Ovary (tissue), 7 donors: ENCODE measurements at regions not wholly inside any gene's neighbourhood (a gene's known extent, or its start where the extent isn't known, plus 50 kb on each side); places are given as distances from the start of the nearest gene placed in this dataset.

Source experiments
- DNase-seq, 5 donors: peaks; one replicate each; pipeline ENCODE4 v3.0.0-alpha.2; 2019 to 2020
- H3K27ac ChIP-seq, 2 donors: fragments of 200-600 bp; one replicate each; pipeline versions ENCODE4 v1.5.1 to v1.8.0; 2019 to 2022
- H3K27me3 ChIP-seq: fragments of 200-600 bp; one replicate; pipeline ENCODE4 v1.8.0; 2022
- H3K36me3 ChIP-seq: fragments of 200-600 bp; sonication (generic); one replicate; pipeline ENCODE4 v1.5.1; 2019
- H3K4me1 ChIP-seq: one replicate; pipeline ENCODE4 v1.8.1; 2013; ENCODE audit warnings: mild to moderate bottlenecking, moderate library complexity; ENCODE audit not compliant: insufficient read depth
- H3K4me3 ChIP-seq: fragments of 200-600 bp; sonication (generic); one replicate; pipeline ENCODE4 v1.5.1; 2017
- H3K9me3 ChIP-seq, 2 donors: fragments of 200-600 bp in 1 of 2; sonication (generic) in 1 of 2; one replicate each; pipeline versions ENCODE4 v1.5.1 to v1.8.1; 2013 to 2019; ENCODE audit warnings: mild to moderate bottlenecking in 1 of 2, moderate library complexity in 1 of 2
- EP300 ChIP-seq: sonication (generic); formaldehyde crosslinking; IDR thresholded peaks from one replicate; pipeline ENCODE4 v1.6.1; 2017; ENCODE audit warnings: antibody characterized with exemption
- POLR2A ChIP-seq: fragments of 450-650 bp; IDR thresholded peaks from one replicate; pipeline ENCODE4 v1.6.1; 2017; ENCODE audit warnings: antibody characterized with exemption, mild to moderate bottlenecking, moderate library complexity
- WGBS, 3 donors: extraction: QIAGEN DNeasy Blood & Tissue Kit in 1 of 3; methylation state at CpG; one replicate each; pipeline versions ENCODE4 v1.1.5 to v1.1.7; 2013 to 2017; 5-methylcytosine and 5-hydroxymethylcytosine counted together
- intact Hi-C, 4 donors: fragments of 100-400 bp; cut with DNase I; formaldehyde crosslinking; loops; one replicate each; pipeline versions ENCODE4 v1.11.0 to v1.15.1; 2022 to 2023
- TF ChIP-seq, protein P1 (sequence below), 3 donors: fragments of 450-650 bp in 2 of 3; fragments of 200-600 bp in 1 of 3; IDR thresholded peaks; one replicate each; pipeline versions ENCODE4 v1.5.1 to v1.8.0; 2016 to 2022; ENCODE audit warnings: antibody characterized with exemption in 3 of 3, mild to moderate bottlenecking in 1 of 3
- donor health status: DM: no; HTN: no; CAD: no; lungs with moderate emphysema.
- donor health status: DM: no; HTN: no; CAD: no.
- donor health status: Bipolar disorder and iron deficiency.
- donor health status: DM: no; HTN: no; CAD: no.
- donor health status: DM: yes; HTN: yes; CAD: no.

DNA sequence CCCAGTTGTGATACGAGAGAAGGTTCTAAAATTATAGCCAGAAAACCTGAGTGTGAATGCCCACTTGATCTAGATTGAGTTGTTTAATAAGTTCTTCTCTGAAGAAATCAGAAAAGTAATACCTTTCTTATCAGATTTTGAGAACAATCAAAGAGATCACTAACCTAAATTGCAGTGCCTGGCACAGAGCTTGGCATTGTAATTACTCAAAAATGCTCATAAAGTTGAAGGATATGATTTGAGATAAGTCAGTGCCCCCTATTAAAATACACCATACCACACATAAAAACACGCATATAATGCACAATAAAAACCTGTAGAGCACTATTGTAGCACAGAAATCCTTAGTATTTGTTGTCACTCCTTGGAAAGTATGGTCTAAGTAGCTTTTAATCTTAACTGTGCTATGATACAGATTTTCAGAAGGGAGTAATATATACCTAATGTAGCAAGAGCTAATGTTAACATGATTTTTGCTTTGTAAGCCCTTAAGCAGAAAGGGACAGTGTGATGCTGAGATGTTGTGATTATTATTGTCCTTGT, 257.5 kb upstream of the CDH18 start:
- no peak overlapping the region for H3K4me3 ChIP-seq
- WGBS, 3 donors, result 58 to 89% (median 86%) methylated on average over 2 of the region's 2 CpGs

DNA sequence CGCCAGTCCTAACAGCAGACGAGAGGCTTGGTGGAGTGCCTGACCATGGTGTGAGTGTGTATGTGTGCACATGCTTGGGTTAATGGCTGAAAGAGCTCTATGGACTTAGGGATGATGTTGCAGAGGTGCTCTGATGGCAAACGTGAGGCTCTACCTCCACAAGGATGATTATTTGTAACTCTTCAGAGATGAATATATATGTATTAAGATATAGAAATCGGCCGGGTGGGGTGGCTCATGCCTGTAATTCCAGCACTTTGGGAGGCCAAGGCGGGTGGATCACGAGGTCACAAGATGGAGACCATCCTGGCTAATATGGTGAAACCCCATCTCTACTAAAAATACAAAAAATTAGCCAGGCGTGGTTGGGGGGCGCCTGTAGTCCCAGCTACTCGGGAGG, 253.4 kb upstream of the CDH18 start:
- H3K27me3 ChIP-seq, result no peaks in the 10 kb centered on the region
- WGBS, 3 donors, result 92 to 96% (median 96%) methylated on average over 10 of the region's 10 CpGs
- DNase-seq, result no peak
- no peak overlapping the region for H3K27ac ChIP-seq
- H3K36me3 ChIP-seq, result no peaks in the 10 kb centered on the region
- no peaks in the 10 kb centered on the region for H3K4me1 ChIP-seq
- intact Hi-C loops, result no loop called here
- no peaks in the 10 kb centered on the region for H3K9me3 ChIP-seq
- TF ChIP-seq EP300 (no peak), POLR2A (no peak)
- no peak overlapping the region for H3K4me3 ChIP-seq

More for the DNA sequence above, 257.5 kb upstream of the CDH18 start:
- H3K9me3 ChIP-seq, result no peaks in the 10 kb centered on the region
- no peak overlapping the region for H3K27ac ChIP-seq
- intact Hi-C loops, result no loop called here
- no peak for DNase-seq
- no peaks in the 10 kb centered on the region for H3K4me1 ChIP-seq
- TF ChIP-seq, protein P1, sequence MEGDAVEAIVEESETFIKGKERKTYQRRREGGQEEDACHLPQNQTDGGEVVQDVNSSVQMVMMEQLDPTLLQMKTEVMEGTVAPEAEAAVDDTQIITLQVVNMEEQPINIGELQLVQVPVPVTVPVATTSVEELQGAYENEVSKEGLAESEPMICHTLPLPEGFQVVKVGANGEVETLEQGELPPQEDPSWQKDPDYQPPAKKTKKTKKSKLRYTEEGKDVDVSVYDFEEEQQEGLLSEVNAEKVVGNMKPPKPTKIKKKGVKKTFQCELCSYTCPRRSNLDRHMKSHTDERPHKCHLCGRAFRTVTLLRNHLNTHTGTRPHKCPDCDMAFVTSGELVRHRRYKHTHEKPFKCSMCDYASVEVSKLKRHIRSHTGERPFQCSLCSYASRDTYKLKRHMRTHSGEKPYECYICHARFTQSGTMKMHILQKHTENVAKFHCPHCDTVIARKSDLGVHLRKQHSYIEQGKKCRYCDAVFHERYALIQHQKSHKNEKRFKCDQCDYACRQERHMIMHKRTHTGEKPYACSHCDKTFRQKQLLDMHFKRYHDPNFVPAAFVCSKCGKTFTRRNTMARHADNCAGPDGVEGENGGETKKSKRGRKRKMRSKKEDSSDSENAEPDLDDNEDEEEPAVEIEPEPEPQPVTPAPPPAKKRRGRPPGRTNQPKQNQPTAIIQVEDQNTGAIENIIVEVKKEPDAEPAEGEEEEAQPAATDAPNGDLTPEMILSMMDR (IDR thresholded peaks at IDR 0.05), result no peak
- TF ChIP-seq EP300 (no peak), POLR2A (no peak)
- H3K36me3 ChIP-seq, result no peaks in the 10 kb centered on the region
- no peaks in the 10 kb centered on the region for H3K27me3 ChIP-seq

DNA sequence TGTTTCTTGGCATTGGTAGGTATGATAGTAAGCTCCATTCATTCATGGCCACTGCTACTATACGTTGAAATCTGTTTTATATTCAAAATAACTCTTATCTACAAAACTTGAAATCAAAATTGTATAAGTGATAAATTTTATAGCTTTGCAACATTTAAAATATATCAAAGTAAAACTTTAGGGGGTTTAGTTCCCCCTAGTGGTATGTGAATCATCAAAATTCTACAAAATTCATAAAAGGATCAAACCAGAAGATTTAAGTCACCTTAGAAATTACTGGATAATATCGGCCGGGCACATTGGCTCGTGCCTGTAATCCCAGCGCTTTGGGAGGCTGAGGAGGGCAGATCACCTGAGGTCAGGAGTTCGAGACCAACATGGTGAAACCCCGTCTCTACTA, 243.0 kb upstream of the CDH18 start:
- Histone ChIP-seq H3K4me3 (no peak overlapping the region), H3K9me3 (no peaks in the 10 kb centered on the region), H3K27me3 (no peaks in the 10 kb centered on the region), H3K27ac (no peak overlapping the region), H3K4me1 (no peaks in the 10 kb centered on the region), H3K36me3 (no peaks in the 10 kb centered on the region)
- intact Hi-C loops, result no loop called here
- no peak for TF ChIP-seq EP300
- TF ChIP-seq POLR2A, result no peak
- TF ChIP-seq, protein P1 (IDR thresholded peaks at IDR 0.05), result no peak
- no peak for DNase-seq
- WGBS, 3 donors, result 74 to 81% (median 76%) methylated on average over 7 of the region's 7 CpGs

DNA sequence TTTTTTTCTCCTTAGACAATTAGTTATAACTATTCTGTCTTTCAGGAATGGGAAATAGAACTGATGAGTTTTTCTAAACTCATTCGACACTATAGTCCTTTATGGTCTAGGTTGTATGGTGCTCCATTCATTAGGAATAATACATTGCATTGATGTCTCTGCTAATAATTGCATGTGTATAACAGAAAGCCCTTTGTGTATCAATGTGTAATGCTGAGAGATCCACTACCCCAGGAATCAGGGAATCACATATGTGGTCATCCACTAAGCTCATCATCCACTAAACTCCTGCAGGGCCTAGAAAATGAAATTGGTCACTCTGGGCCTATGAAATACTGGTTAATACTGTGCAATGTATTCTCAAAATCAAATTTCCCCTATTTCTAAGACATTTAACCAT, 242.0 kb upstream of the CDH18 start:
- H3K9me3 ChIP-seq, result no peaks in the 10 kb centered on the region
- intact Hi-C loops, result no loop called here
- H3K36me3 ChIP-seq, result no peaks in the 10 kb centered on the region
- DNase-seq, result no peak
- WGBS, 3 donors, result 89 to 91% (median 89%) methylated on average over 1 of the region's 1 CpG
- H3K27me3 ChIP-seq, result no peaks in the 10 kb centered on the region
- TF ChIP-seq, protein P1 (IDR thresholded peaks at IDR 0.05), result no peak
- TF ChIP-seq POLR2A (no peak), EP300 (no peak)
- no peak overlapping the region for H3K27ac ChIP-seq
- H3K4me1 ChIP-seq, result no peaks in the 10 kb centered on the region
- H3K4me3 ChIP-seq, result no peak overlapping the region

DNA sequence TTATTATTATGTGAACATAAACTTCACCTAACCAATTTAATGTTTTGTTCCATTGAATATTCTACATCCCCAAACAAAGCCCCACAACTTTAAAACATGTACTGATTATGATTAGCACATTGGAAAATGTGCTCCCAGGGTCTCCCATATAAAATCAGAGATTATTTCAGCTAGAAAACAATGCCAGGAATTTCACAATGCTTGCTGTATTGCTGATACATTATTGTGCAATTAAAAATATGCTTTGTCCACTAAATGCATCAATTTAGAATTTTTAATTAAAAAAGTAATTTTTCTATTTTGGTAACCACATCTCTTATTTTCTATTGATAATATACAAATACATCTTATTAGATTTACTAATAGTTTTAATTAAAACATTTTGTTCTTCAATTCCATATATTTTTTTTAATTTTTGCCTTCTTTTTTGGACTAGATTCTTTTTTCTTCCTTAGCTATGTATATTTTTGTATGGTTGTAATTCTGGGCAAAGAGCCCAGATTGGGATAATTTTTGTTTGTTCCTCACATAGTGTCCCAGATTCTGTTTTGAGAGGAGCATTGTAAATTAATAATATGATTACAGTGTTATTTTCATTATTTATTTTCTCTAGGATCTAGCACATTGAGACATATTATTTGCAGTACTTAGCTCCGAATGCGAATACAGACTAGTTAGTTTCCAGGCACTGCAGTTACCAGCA, 241.5 kb upstream of the CDH18 start:
- intact Hi-C loops, result no loop called here
- H3K4me1 ChIP-seq, result no peaks in the 10 kb centered on the region

More for the DNA sequence above, 241.5 kb upstream of the CDH18 start:
- no peak overlapping the region for H3K27ac ChIP-seq
- TF ChIP-seq POLR2A (no peak), EP300 (no peak)
- H3K4me3 ChIP-seq, result no peak overlapping the region
- no peaks in the 10 kb centered on the region for H3K27me3 ChIP-seq
- no peaks in the 10 kb centered on the region for H3K9me3 ChIP-seq
- H3K36me3 ChIP-seq, result no peaks in the 10 kb centered on the region
- 25 to 55% (median 49%) methylated on average over 2 of the region's 2 CpGs for WGBS, 3 donors
- no peak for DNase-seq
